ENCODE measurements at regions not wholly inside any gene's neighbourhood (a gene's known extent, or its start where the extent isn't known, plus 50 kb on each side); places are given as distances from the start of the nearest gene placed in this dataset.
"Not testable (repeated sequence)": the region's sequence is repeated elsewhere in the genome, so short reads cannot be mapped to it uniquely, and the experiment has no call there.

DNA sequence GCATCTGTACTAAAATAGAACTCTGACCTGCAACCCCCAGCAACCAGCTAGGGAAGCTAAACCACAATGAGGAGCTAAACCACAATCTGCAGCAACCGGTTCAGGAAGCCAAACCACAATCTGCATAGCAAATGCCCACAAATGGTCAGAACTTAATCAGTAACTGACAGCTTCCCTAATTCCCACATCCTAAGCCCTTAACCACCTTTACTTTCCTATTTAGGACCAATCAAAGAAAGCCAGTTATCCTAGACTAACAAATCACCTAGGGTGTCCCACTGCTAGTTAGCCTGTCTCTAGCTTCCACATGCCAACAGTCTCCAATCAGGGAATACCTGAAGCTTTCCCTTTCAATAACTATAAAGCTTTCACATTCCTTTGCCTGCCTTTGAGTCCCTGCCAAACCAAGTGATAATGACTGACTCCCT is 424.6 kb upstream of the PTCHD4 start:
- no peak overlapping the region for H2BK15ac ChIP-seq (ENCODE audit: low read depth, low read length)
- no peak overlapping the region for H3K14ac ChIP-seq (ENCODE audit: insufficient read depth, low read length)
- H3K9me3 ChIP-seq (ENCODE audit: control insufficient read depth, low read depth, low read length), result no peaks in the 10 kb centered on the region
- no peak overlapping the region for H3K18ac ChIP-seq (ENCODE audit: insufficient read length, low read depth, low read length)
- H4K91ac ChIP-seq (ENCODE audit: insufficient read length, low read depth, low read length), result no peak overlapping the region
- no peak overlapping the region for H3K23ac ChIP-seq (ENCODE audit: insufficient read length, low read depth, low read length)
- H3K79me1 ChIP-seq (ENCODE audit: insufficient read depth, low read depth, low read length, poor library complexity, severe bottlenecking), result no peaks in the 10 kb centered on the region
- no peak for DNase-seq
- no peaks in the 10 kb centered on the region for H3K4me1 ChIP-seq (ENCODE audit: insufficient read depth, low read length)
- no peaks in the 10 kb centered on the region for H3K27me3 Mint-ChIP-seq (ENCODE audit: low read depth)
- H3K36me3 Mint-ChIP-seq (ENCODE audit: insufficient read depth in 1 of 3, low read depth in 3 of 3), result no peaks in the 10 kb centered on the region
- no peak overlapping the region for H2BK20ac ChIP-seq (ENCODE audit: low read depth, low read length, poor library complexity, severe bottlenecking)
- no peak overlapping the region for H3K4me3 Mint-ChIP-seq
- peaks cover 6 to 7% of the 10 kb centered on the region in 2 experiments for H3K4me1 Mint-ChIP-seq
- H3T11ph ChIP-seq (ENCODE audit: low read length), result no peak overlapping the region
- TF ChIP-seq, protein P1, sequence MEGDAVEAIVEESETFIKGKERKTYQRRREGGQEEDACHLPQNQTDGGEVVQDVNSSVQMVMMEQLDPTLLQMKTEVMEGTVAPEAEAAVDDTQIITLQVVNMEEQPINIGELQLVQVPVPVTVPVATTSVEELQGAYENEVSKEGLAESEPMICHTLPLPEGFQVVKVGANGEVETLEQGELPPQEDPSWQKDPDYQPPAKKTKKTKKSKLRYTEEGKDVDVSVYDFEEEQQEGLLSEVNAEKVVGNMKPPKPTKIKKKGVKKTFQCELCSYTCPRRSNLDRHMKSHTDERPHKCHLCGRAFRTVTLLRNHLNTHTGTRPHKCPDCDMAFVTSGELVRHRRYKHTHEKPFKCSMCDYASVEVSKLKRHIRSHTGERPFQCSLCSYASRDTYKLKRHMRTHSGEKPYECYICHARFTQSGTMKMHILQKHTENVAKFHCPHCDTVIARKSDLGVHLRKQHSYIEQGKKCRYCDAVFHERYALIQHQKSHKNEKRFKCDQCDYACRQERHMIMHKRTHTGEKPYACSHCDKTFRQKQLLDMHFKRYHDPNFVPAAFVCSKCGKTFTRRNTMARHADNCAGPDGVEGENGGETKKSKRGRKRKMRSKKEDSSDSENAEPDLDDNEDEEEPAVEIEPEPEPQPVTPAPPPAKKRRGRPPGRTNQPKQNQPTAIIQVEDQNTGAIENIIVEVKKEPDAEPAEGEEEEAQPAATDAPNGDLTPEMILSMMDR (conservative IDR thresholded peaks at IDR 0.05), result no peak
- H3K9me3 Mint-ChIP-seq, result no peaks in the 10 kb centered on the region
- H2BK120ac ChIP-seq (ENCODE audit: low read depth, low read length, poor library complexity, severe bottlenecking), result no peak overlapping the region
- no peak overlapping the region for H4K8ac ChIP-seq (replicated peaks; ENCODE audit: insufficient read length, low read depth, low read length)
- H3K27ac Mint-ChIP-seq, result peak overlapping the region in 1 of 3 experiments; percentile 37; a peak in 1 of 7 replicates
- H3K4me2 ChIP-seq (ENCODE audit: insufficient read depth, insufficient read length, low read length), result no peak overlapping the region
- no peak overlapping the region for H2BK12ac ChIP-seq (ENCODE audit: insufficient read length, low read depth, low read length)
- no peak overlapping the region for H2AFZ ChIP-seq (ENCODE audit: low read length)
- H3K23me2 ChIP-seq (ENCODE audit: insufficient read length, low read depth, low read length, poor library complexity, severe bottlenecking), result no peaks in the 10 kb centered on the region
- H3K79me2 ChIP-seq (ENCODE audit: insufficient read depth, low read length), result no peaks in the 10 kb centered on the region
- no peak overlapping the region for H2AK5ac ChIP-seq (ENCODE audit: insufficient read length, low read length)
- H4K5ac ChIP-seq (ENCODE audit: insufficient read length, low read depth, low read length), result no peak overlapping the region
- no peaks in the 10 kb centered on the region for H4K20me1 ChIP-seq (ENCODE audit: control insufficient read depth, insufficient read depth, insufficient read length)
- no peak overlapping the region for H3K56ac ChIP-seq (ENCODE audit: insufficient read length, low read depth, low read length)
- WGBS (ENCODE audit: extremely low coverage, insufficient read length, low lambda C conversion rate), result no CpG with 5 or more reads among the region's 1 CpG
- H3K27me3 ChIP-seq (ENCODE audit: insufficient read depth, low read length), result no peaks in the 10 kb centered on the region
- no peak overlapping the region for H3K27ac ChIP-seq (ENCODE audit: insufficient read length, low read depth, low read length)
- H2BK5ac ChIP-seq (ENCODE audit: insufficient read length, low read length), result no peak overlapping the region
- no peak overlapping the region for H3K4ac ChIP-seq (ENCODE audit: low read depth, low read length)
- H3K9ac ChIP-seq (ENCODE audit: extremely low read depth, insufficient read length, low read length), result no peak overlapping the region

GRCh38 chr6:48530978-48531377 is 420.0 kb upstream of the PTCHD4 start:
- H3K27me3 Mint-ChIP-seq (ENCODE audit: low read depth); H3T11ph ChIP-seq (ENCODE audit: low read length); H2BK20ac ChIP-seq (ENCODE audit: low read depth, low read length, poor library complexity, severe bottlenecking); H3K4me2 ChIP-seq (ENCODE audit: insufficient read depth, insufficient read length, low read length); H3K9me3 Mint-ChIP-seq; H3K27me3 ChIP-seq (ENCODE audit: insufficient read depth, low read length); H3K9ac ChIP-seq (ENCODE audit: extremely low read depth, insufficient read length, low read length); DNase-seq; H3K4ac ChIP-seq (ENCODE audit: low read depth, low read length); H3K23ac ChIP-seq (ENCODE audit: insufficient read length, low read depth, low read length); H2BK15ac ChIP-seq (ENCODE audit: low read depth, low read length); H4K5ac ChIP-seq (ENCODE audit: insufficient read length, low read depth, low read length); H2BK120ac ChIP-seq (ENCODE audit: low read depth, low read length, poor library complexity, severe bottlenecking); H3K36me3 Mint-ChIP-seq (ENCODE audit: insufficient read depth in 1 of 3, low read depth in 3 of 3); H3K79me1 ChIP-seq (ENCODE audit: insufficient read depth, low read depth, low read length, poor library complexity, severe bottlenecking); H3K56ac ChIP-seq (ENCODE audit: insufficient read length, low read depth, low read length); H3K9me3 ChIP-seq (ENCODE audit: control insufficient read depth, low read depth, low read length); H3K23me2 ChIP-seq (ENCODE audit: insufficient read length, low read depth, low read length, poor library complexity, severe bottlenecking); H4K20me1 ChIP-seq (ENCODE audit: control insufficient read depth, insufficient read depth, insufficient read length); H3K14ac ChIP-seq (ENCODE audit: insufficient read depth, low read length); H3K27ac Mint-ChIP-seq; H3K4me1 ChIP-seq (ENCODE audit: insufficient read depth, low read length); H2BK12ac ChIP-seq (ENCODE audit: insufficient read length, low read depth, low read length); H3K4me1 Mint-ChIP-seq; H3K18ac ChIP-seq (ENCODE audit: insufficient read length, low read depth, low read length); H3K79me2 ChIP-seq (ENCODE audit: insufficient read depth, low read length); H2AK5ac ChIP-seq (ENCODE audit: insufficient read length, low read length); H4K91ac ChIP-seq (ENCODE audit: insufficient read length, low read depth, low read length); H2BK5ac ChIP-seq (ENCODE audit: insufficient read length, low read length); H3K27ac ChIP-seq (ENCODE audit: insufficient read length, low read depth, low read length); H2AFZ ChIP-seq (ENCODE audit: low read length); H3K4me3 Mint-ChIP-seq; H4K8ac ChIP-seq (replicated peaks; ENCODE audit: insufficient read length, low read depth, low read length): not testable (repeated sequence)
- no CpG with 5 or more reads among the region's 3 CpGs for WGBS (ENCODE audit: extremely low coverage, insufficient read length, low lambda C conversion rate)

Measured in H9 (cell line).